ENCODE measurements at regions not wholly inside any gene's neighbourhood (a gene's known extent, or its start where the extent isn't known, plus 50 kb on each side); places are given as distances from the start of the nearest gene placed in this dataset.
A peak's percentile ranks its signal among the peaks of the same experiment; 100 is the strongest.

GRCh38 chr4:107155366-107155765 is 119.3 kb upstream of the DKK2 start:
- TF ChIP-seq TAF1 (IDR thresholded peaks at IDR 0.05; ENCODE audit: low read depth), result no peak
- no peaks in the 10 kb centered on the region for H3K9me2 ChIP-seq (ENCODE audit: insufficient read depth, low read length)
- H3K9ac ChIP-seq (ENCODE audit: low read length), result no peak overlapping the region
- no peak overlapping the region for H3K4me2 ChIP-seq (ENCODE audit: low read length)
- no peak overlapping the region for H3K4me3 ChIP-seq (ENCODE audit: low read length)
- no peak overlapping the region for H2AFZ ChIP-seq (ENCODE audit: low read depth, low read length)
- H3K79me2 ChIP-seq (replicated peaks; ENCODE audit: insufficient read depth, low read length), result no peaks in the 10 kb centered on the region
- no peaks in the 10 kb centered on the region for H3K9me3 ChIP-seq (ENCODE audit: low read length)
- no peaks in the 10 kb centered on the region for H3K27me3 ChIP-seq (ENCODE audit: insufficient read depth, low read depth, low read length)
- no peaks in the 10 kb centered on the region for H3F3A ChIP-seq (ENCODE audit: insufficient read depth, low read length, poor library complexity, severe bottlenecking)
- no peaks in the 10 kb centered on the region for H4K20me1 ChIP-seq (ENCODE audit: insufficient read depth)
- no peaks in the 10 kb centered on the region for H3K36me3 ChIP-seq (ENCODE audit: insufficient read depth, low read length)
- H3K27ac ChIP-seq (ENCODE audit: low read length), result no peak overlapping the region

- Histone ChIP-seq H3K4me3 (ENCODE audit: low read length) (no peak overlapping the region), H2AFZ (ENCODE audit: low read depth, low read length) (no peak overlapping the region), H3K79me2 (replicated peaks; ENCODE audit: insufficient read depth, low read length) (no peaks in the 10 kb centered on the region), H3K9me3 (ENCODE audit: low read length) (no peaks in the 10 kb centered on the region), H3K9me2 (ENCODE audit: insufficient read depth, low read length) (no peaks in the 10 kb centered on the region), H3F3A (ENCODE audit: insufficient read depth, low read length, poor library complexity, severe bottlenecking) (no peaks in the 10 kb centered on the region), H3K27ac (ENCODE audit: low read length) (no peak overlapping the region), H3K4me2 (ENCODE audit: low read length) (no peak overlapping the region), H4K20me1 (ENCODE audit: insufficient read depth) (no peaks in the 10 kb centered on the region), H3K9ac (ENCODE audit: low read length) (no peak overlapping the region), H3K27me3 (ENCODE audit: insufficient read depth, low read depth, low read length) (no peaks in the 10 kb centered on the region), H3K36me3 (ENCODE audit: insufficient read depth, low read length) (no peaks in the 10 kb centered on the region)
- TF ChIP-seq EZH2 (IDR thresholded peaks at IDR 0.05; ENCODE audit: borderline replicate concordance, insufficient read depth, low read length, poor library complexity, severe bottlenecking) (no peak), CTCF (IDR thresholded peaks at IDR 0.05; ENCODE audit: poor library complexity, severe bottlenecking) (no peak), SMC3 (conservative IDR thresholded peaks at IDR 0.05; ENCODE audit: poor library complexity) (no peak), TAF1 (IDR thresholded peaks at IDR 0.05; ENCODE audit: low read depth) (no peak)
- TF ChIP-seq, protein P1, sequence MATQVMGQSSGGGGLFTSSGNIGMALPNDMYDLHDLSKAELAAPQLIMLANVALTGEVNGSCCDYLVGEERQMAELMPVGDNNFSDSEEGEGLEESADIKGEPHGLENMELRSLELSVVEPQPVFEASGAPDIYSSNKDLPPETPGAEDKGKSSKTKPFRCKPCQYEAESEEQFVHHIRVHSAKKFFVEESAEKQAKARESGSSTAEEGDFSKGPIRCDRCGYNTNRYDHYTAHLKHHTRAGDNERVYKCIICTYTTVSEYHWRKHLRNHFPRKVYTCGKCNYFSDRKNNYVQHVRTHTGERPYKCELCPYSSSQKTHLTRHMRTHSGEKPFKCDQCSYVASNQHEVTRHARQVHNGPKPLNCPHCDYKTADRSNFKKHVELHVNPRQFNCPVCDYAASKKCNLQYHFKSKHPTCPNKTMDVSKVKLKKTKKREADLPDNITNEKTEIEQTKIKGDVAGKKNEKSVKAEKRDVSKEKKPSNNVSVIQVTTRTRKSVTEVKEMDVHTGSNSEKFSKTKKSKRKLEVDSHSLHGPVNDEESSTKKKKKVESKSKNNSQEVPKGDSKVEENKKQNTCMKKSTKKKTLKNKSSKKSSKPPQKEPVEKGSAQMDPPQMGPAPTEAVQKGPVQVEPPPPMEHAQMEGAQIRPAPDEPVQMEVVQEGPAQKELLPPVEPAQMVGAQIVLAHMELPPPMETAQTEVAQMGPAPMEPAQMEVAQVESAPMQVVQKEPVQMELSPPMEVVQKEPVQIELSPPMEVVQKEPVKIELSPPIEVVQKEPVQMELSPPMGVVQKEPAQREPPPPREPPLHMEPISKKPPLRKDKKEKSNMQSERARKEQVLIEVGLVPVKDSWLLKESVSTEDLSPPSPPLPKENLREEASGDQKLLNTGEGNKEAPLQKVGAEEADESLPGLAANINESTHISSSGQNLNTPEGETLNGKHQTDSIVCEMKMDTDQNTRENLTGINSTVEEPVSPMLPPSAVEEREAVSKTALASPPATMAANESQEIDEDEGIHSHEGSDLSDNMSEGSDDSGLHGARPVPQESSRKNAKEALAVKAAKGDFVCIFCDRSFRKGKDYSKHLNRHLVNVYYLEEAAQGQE (IDR thresholded peaks at IDR 0.05; ENCODE audit: borderline replicate concordance), result no peak
Measured at GRCh38 chr4:107153956-107154355, 117.8 kb upstream of the DKK2 start.

GRCh38 chr4:107153228-107153627 is 117.1 kb upstream of the DKK2 start:
- Histone ChIP-seq H2AFZ (ENCODE audit: low read depth, low read length) (no peak overlapping the region), H3K4me2 (ENCODE audit: low read length) (no peak overlapping the region), H3F3A (ENCODE audit: insufficient read depth, low read length, poor library complexity, severe bottlenecking) (no peaks in the 10 kb centered on the region), H3K4me3 (ENCODE audit: low read length) (no peak overlapping the region), H3K36me3 (ENCODE audit: insufficient read depth, low read length) (no peaks in the 10 kb centered on the region), H3K9ac (ENCODE audit: low read length) (no peak overlapping the region), H3K9me2 (ENCODE audit: insufficient read depth, low read length) (no peaks in the 10 kb centered on the region), H3K27ac (ENCODE audit: low read length) (no peak overlapping the region), H3K27me3 (ENCODE audit: insufficient read depth, low read depth, low read length) (no peaks in the 10 kb centered on the region), H4K20me1 (ENCODE audit: insufficient read depth) (no peaks in the 10 kb centered on the region), H3K79me2 (replicated peaks; ENCODE audit: insufficient read depth, low read length) (no peaks in the 10 kb centered on the region), H3K9me3 (ENCODE audit: low read length) (no peaks in the 10 kb centered on the region)
- TF ChIP-seq, protein P1 (IDR thresholded peaks at IDR 0.05; ENCODE audit: borderline replicate concordance), result no peak
- TF ChIP-seq SMC3 (conservative IDR thresholded peaks at IDR 0.05; ENCODE audit: poor library complexity) (no peak), TAF1 (IDR thresholded peaks at IDR 0.05; ENCODE audit: low read depth) (no peak), EP300 (conservative IDR thresholded peaks at IDR 0.05; ENCODE audit: poor library complexity, severe bottlenecking) (no peak), EZH2 (IDR thresholded peaks at IDR 0.05; ENCODE audit: borderline replicate concordance, insufficient read depth, low read length, poor library complexity, severe bottlenecking) (no peak), CTCF (IDR thresholded peaks at IDR 0.05; ENCODE audit: poor library complexity, severe bottlenecking) (peak; percentile 13), MXI1 (conservative IDR thresholded peaks at IDR 0.05; ENCODE audit: poor library complexity, severe bottlenecking) (no peak)

Measured in neural cell (in vitro differentiated cells).